C1 segment of cervical spinal cord (tissue), 14 donors: ENCODE measurements at regions not wholly inside any gene's neighbourhood (a gene's known extent, or its start where the extent isn't known, plus 50 kb on each side); places are given as distances from the start of the nearest gene placed in this dataset.
"Not testable (repeated sequence)": the region's sequence is repeated elsewhere in the genome, so short reads cannot be mapped to it uniquely, and the experiment has no call there.

Experiments used
- DNase-seq, 14 donors: peaks; one replicate each; lab custom pipeline; 2025; lab: John Stamatoyannopoulos, UW

DNA sequence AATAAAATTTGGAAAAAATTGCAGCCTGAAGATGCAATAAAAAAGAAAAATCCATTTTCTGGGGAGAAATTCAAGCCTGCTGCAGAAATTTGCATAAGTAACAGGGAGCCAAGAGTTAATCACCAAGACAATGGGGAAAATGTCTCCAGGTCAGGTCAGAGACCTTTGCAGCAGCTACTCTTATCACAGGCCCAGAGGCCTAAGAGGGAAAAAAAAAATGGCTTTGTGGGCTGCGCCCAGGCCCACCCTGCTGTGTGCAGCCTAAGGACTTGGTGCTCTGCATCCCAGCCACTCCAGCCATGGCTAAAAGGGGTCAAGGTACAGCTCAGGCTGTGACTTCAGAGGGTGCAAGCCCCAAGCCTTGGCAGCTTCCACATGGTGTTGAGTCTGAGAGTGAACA lies 1297.1 kb upstream of the CHAC2 start:
- not testable (repeated sequence) for DNase-seq

DNA sequence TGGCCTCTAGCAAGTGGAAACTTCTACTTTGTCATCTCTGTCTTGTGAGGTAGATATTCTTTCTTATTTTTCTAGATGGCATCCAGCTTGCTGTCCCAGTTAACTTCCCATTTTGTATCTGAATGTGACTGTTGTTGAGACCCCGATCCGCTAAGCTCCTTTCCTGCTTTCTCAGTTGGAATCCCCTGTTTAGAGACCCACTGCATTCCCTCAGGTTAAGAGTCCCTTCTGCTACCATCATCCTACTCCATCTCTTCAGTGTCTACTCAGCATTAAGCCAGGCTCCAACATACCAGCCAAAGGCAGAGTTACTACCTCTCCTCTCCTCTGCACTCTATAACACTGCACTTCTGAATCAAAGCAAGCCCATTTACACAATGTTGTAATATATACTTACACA lies 1300.4 kb upstream of the CHAC2 start:
- no peak for DNase-seq

DNA sequence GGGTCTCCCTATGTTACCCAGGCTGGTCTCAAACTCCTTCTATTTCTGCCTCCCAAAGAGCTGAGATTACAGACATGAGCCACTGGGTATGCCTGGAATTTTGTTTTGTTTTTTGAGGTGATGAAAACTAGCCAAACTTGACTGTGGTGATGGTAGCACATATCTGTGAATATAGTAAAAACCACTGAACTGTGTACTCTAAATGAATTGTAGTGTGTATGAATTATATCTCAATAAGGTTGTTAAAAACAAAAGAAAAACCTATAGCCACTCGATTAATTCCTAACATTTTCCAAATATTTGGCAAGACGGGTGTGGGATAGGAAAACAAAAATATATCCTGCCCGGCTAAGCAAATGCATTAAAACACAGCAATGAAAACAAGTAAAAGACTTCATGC lies 1302.3 kb upstream of the CHAC2 start:
- no peak for DNase-seq

DNA sequence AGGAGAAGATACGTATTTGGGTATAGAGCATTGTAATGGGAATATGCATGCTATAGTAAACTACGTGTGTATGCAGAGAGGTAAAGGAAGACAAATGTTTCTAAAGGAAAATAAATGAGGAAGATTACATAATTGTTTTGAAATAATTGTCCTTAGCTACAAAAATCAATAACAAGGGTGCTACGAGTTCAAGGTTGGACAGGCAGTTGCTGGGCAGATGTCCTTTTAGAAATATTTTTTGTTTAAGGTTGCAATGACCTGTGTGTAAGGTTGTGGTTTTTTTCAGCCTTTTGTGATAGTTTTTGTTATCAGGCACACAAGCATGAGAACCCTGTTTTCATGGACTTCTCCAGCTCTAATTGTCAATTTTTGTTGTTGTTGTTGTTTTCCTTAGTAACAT lies 1304.1 kb upstream of the CHAC2 start:
- DNase-seq: no peak

DNA sequence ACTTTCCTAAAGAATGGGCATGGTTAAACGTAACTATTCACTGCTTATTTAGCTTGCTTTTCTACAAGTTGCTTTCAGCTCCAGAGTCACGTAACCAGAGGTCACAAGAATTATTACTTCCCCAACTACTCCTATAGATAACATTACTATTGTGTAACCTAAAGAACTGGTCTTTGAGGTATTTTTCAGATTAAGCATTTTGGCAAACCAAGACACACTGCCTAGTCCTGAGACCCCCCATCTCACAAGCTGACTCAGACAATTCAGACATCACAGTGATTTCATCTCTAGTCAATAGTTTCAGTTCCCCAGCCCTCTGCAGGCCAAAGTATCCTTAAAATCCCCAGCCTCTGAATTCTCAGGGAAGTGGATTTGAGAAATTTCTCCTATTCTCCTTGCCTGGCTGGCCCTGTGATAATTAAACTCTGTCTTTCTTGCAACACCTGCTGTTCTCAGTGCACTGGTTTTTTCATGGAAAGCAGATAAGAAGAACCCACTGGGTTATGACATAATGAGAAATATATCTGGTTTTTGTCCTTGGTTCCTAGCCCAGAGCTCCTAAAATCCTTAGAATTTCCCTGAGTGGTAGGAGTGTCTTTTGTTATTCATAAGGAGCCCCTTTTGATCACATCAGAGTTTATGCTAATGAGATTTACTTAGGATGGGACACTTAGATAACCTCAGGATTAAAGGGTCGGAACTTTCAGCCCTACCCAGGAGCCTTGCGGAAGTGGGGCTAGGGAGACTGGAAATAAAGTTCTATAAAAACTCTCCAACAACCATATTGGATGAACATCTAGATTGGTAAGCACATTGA lies 1310.8 kb upstream of the CHAC2 start:
- DNase-seq: no peak

DNA sequence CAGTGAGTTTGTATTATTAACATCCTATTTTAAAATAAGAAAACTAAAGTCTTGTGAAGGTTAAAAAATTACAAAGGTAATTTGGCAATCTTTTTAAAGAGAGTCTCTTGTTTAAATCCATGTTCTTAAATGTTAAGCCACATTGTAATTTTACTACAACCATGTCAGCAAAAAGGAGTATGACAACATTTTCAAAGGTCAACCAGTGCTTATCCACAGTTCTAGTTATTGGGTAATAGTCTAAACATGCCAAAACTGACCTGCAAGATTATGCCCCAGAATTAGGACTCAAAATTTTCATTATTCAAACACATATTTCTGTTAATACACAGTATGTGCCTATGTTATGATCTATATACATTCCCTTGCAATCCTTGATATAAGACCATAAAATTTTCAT lies 1312.6 kb upstream of the CHAC2 start:
- no peak for DNase-seq

DNA sequence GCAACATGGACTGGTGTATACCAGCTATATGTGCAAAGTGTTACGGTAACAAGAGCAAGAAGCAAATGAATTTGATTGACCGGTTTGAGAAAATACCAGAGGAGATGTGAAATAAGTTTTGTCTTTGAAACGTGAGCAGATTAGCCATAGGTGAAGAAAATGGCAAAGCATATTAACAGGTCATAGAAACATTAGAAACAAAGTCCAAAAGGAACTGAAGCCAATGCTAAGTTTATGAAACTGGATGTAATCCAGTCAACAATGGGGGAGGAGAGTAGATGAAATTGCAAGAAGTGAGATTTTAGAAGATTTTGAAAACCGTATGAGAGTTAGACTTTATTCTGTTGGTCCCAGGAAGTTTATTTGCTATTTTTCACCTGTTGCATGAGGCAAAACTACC lies 1315.4 kb upstream of the CHAC2 start:
- DNase-seq: no peak

DNA sequence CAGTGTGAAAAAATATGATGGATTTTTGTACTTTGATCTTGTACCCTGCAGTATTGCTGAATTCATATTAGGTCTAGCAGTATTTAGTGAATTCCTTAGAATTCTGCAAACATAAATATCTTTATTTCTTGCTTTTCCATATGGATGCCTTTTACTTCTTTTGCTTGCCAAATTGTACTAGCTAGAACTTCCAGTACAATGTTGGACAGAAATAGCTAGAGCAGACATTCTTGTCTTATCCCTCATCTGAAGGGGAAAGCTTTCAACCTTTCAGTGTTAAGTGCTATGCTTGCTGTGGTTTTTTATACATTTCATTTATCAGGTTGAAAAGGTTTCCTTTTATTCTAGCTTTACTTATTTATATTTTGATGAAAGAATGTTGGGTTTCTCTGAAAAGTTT lies 1321.9 kb upstream of the CHAC2 start:
- no peak for DNase-seq

DNA sequence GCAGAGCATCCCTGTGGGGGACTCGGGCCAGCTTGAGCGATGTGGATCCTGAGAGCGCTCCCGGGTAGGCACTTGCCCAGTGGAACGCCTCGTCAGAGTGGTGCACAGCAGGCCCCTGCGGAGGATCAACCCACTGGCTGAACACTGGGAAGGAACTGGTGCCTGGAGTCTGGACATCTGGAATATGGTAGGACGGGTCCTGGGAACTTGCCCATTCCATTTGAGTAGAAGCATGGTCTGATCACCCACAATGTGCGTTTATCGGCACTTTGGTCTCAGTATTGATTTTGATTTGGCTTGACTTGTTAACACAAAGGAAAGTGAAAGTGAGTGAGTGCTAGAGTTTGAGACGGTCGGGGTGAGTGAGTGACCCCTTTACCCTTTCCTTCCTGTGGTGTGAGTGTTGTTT lies 1336.2 kb upstream of the CHAC2 start:
- DNase-seq: no peak

DNA sequence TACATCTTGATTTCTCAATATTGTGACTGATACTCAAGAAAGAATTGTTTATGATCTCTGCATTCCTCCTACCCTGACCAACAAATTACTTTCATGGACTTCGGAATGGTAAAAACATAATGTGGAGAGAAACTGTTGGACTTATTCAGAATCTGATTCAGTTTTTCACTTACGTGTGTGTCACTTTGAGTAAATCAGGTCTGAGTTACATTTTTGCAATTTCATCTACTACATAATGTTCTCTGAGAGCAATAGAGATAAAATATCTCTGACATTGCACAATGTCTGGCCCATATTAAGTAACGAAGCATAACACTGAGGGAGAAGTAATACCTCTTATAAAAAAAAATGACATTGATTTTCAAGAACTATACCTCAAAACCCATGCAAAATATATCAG lies 1337.9 kb upstream of the CHAC2 start:
- DNase-seq: no peak

DNA sequence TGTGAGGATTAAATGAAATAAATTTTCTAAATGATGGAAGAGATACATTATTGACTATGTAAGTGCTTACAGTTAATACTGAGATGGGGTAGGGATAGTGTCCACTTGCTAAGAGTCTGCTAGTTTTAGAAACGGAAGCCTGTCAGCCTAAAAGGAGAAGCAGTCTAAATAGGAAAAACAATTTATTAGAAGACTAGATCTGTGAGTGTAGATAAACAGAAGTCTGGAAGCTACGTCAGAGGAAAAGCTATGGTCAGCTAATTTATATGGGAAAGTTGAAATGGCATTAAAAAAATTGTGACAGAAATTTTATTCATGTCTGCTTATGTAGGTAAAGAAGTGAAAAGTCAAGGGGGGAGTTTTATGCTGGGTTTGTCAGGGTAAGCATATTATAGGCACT lies 1338.4 kb upstream of the CHAC2 start:
- no peak for DNase-seq

DNA sequence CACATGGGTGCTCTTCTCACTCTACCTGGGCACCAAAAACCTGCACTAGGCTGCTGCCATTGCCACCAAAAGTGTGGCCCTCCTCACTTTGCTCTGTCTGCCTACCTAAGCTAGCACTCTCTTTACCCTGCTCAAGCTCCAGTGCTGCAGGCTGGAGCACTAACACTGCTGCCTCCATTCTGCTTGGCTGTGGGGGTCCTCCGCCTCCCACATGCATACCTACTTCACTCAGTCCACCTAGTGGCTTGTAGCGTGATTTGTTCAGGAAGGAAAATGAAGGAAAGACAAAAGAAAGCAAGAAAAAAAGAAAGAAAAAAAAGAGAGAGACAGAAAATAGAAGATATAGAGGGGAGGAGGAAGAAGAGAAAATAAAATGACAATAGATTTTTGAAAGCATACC lies 1339.4 kb upstream of the CHAC2 start:
- no peak for DNase-seq

DNA sequence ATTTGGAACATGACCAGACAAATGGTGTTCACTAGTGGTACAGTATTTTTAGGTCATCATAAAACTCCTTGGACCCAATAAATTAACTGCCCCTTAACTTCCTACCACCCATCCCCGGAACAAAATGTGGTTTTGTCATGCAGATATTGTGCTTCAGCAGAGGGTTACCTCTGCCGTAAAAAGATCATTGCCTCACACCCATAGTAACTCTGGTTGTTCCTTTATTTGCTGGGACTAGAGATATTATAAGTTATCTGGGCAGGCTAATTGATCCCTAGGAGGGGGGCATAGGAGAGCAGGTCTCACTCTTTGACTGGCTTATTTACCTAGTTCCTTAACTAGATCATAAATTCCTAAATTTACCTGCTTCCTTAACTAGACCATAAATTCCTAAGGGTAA lies 1343.9 kb upstream of the CHAC2 start:
- no peak for DNase-seq

DNA sequence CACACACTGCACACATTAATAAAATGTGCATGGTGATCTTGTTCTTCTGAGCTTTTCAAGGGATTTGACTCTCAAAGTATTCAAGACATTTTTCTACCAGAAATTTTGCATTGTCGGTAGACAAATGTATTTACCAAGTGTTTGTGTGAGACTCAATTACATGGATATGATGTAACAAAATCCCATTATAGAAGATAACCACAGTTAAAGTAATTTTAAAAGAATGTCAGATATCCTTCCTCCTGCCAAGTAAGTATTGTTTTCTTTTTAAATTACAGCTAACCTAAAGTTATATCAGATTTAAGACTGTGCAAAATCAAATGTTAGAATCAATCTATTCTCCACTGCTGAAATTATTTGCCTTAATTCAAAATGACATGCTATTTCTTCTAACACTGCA lies 1344.5 kb upstream of the CHAC2 start:
- no peak for DNase-seq

DNA sequence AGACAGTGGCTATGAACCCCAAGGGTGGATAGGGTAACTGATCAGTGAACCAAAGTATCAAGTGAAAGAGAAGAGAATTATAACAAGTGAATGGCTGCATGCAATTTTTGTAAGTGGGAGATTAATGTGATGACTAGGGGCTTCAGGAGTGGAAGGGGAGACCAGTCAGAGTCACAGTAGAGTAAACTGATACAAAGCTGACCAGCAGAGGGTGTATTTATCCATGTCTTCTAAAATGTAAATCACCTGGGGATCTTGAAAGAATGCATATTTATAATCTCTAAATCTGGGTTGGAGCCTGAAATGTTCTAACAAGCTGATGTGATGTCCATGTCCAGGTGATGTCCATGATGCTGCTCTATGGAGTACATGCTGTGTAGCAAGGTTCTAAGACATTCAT lies 1351.3 kb upstream of the CHAC2 start:
- no peak for DNase-seq

DNA sequence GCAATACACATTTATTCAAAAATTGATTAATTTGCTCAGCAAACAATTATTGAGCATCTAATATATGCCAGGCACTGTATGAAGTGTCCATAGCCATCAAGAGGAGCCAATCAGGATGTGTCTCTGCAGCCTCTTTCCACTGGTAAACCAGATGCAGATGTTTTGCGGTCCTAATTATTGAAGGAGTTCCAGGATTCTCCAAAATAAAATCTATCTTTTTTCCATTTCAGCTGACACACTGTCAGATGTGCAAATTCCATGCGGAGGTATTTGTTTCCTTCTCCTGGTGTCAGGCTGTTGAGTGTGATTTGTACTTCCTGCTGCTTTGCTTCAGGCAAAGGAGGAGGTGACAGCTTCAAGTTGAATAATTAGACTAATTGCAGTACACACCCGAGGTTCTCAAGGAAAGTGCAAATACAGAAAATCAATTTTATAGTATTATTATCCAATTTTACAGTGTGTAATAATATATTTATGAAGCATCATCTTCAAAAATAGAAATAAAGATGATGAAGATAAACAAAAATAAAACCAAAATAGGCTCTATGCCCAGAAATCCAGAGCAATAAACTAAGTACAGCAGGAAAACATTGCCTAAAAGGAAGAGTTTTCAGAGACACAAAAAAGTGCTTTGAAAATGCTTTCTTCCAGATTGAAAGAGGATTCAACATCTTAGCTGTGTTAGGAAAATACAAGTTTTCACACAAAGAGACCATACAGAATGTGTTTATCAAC lies 1352.9 kb upstream of the CHAC2 start:
- no peak for DNase-seq

DNA sequence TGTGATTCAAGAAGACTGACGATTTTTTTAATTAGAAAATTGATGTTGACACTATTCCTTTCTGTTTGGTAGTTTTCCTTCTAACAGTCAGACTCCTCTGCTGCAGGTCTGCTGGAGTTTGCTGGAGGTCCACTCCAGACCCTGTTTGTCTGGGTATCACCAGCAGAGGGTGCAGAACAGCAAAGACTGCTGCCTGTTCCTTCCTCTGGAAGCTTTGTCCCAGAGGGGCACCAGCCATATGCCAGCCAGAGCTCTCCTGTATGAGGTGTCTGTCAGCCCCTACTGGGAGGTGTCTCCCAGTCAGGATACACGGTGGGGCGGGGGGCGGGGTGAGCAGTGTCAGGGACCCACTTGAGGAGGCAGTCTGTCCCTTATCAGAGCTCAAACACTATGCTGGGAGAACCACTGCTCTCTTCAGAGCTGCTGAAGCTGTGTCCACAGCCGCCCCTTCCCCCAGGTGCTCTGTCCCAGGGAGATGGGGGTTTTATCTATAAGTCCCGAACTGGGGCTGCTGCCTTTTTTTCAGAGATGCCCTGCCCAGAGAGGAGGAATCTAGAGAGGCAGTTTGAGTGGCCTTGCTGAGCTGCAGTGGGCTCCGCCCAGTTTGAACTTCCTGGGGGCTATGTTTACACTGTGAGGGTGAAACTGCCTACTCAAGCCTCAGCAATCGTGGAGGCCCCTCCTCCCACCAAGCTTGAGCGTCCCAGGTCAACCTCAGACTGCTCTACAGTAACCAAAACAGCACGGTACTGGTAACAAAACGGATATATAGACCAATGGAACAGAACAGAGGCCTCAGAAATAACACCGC lies 1358.1 kb upstream of the CHAC2 start:
- DNase-seq: not testable (repeated sequence)

DNA sequence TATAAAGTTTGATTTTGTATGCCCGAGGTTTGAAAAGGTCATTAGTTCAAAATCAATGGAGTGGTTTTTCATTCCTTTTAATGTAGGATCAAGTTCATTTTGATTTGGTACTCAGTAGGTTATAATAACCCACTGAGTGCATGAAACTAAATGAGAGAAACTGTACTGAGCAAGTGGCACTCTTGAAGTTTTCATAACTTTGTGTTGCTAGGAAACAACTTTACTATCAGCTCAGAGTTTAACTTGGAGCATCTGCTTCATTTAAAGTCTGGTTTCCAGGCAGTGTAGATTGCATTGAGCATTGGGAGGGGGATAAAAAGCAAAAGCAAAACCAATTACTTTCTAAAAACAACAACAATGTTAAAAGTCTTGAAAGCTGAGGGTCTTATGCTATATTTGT lies 1361.6 kb upstream of the CHAC2 start:
- no peak for DNase-seq

DNA sequence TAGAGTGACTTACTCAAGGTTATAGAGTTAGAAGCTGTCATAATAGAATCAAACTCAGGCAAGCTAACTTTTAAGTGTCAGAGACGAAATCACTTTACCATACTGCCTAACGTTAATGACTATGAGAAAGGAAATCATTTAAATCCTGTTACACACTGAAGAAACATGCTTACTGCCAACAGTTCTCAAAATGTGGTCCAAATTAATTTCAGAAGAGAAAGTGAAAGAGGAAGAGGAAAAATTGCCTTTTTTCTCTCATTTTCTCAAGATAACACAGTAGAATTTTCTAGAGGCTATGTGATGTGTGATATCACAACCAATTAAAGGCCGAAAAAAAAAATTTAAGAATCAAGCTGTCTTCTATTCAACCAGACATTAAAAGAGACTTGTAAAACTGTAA lies 1362.7 kb upstream of the CHAC2 start:
- DNase-seq: no peak

DNA sequence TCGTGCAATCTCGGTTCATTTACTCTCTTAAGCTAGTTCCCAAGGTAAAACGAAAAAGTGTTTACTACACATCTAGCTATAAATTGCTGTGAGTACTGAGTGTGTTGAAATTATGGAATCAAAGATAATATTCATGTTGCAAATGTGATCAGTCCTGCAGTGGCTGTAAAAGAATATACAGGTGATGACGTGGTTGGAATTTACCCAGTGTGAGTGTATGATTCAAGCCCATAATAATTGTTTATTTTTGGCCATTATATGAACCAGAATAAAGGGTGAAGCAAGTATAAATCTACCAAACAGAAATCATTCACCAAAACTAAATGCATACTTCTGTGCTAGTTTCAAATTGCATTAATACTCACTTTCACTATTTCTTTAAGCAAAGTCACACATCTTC lies 1363.6 kb upstream of the CHAC2 start:
- no peak for DNase-seq

DNA sequence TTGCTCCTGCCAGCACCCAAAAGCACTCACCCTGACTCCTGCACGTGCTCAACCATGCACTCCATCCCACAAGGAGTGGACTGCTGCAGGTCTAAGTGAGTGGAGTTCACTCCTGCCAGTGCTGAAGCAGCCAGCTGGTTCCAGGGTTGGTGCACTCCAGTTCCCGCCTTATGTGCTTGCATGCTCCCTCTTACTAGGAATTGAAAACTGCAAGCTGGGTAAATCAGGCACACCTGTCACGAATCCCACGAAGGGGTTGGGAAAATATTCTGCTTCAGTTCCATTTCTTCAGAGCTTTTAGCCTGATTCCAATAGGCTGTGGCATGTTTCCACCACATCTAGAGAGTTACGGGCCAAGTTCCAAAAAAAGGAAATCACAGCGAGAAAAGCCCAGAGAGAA lies 1365.5 kb upstream of the CHAC2 start:
- DNase-seq: peak in 1 of 14 donors; percentile 37

DNA sequence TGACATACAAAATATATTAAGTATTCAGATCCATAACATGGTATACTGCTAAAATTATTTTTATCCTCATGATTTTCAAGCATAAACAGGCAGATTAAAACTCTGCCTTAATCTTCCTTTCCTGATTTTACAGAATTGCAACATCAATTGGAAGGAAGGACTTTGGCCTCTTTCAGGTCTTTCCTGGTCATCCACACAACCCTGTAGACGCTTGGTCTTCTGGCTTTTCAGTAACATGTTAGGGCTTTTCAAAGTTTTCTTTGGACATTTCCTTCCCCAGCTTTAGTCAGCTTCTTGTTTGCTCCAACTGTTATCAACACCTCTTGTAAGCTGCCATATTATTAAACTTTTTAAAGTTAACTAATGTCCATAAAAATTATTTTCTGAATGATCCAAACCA lies 1364.9 kb upstream of the NRXN1 start:
- no peak for DNase-seq

DNA sequence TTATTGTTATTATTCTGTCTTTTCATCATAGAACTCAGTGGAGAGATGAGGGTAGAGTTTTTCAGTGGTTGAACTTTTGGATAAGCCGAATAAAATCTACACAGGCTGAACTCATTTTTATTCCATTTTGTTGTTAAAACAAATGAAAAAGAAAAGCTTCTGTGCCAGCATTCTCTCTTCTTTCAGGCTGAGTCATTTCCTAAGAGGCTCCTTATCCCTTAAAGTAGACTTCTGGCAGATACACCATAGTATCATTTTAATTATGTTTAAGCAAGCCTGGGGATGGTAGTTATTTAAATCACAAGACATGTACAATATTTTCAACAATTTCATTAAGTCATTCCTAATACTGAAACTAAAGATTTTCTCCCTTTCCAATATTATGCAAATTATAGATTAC lies 1364.0 kb upstream of the NRXN1 start:
- no peak for DNase-seq
